ENCODE measurements at regions not wholly inside any gene's neighbourhood (a gene's known extent, or its start where the extent isn't known, plus 50 kb on each side); places are given as distances from the start of the nearest gene placed in this dataset.

- peak overlapping the region; percentile 77 for H3K27ac ChIP-seq (ENCODE audit: low read length)
- no peak for TF ChIP-seq CTCF (IDR thresholded peaks at IDR 0.05; ENCODE audit: poor library complexity, severe bottlenecking)
- TF ChIP-seq REST (IDR thresholded peaks at IDR 0.05; ENCODE audit: borderline replicate concordance), result no peak
- no peak for TF ChIP-seq RAD21 (conservative IDR thresholded peaks at IDR 0.05)
- TF ChIP-seq MXI1 (conservative IDR thresholded peaks at IDR 0.05; ENCODE audit: poor library complexity, severe bottlenecking), result no peak
- TF ChIP-seq SMC3 (conservative IDR thresholded peaks at IDR 0.05; ENCODE audit: poor library complexity), result no peak
- TF ChIP-seq TAF1 (IDR thresholded peaks at IDR 0.05; ENCODE audit: low read depth), result no peak
- no peak for TF ChIP-seq POLR2AphosphoS5 (IDR thresholded peaks at IDR 0.05)
- H3K9ac ChIP-seq (ENCODE audit: low read length), result peak overlapping the region; percentile 3
- no peaks in the 10 kb centered on the region for H3K27me3 ChIP-seq (ENCODE audit: insufficient read depth, low read depth, low read length)
- no peak overlapping the region for H2AFZ ChIP-seq (ENCODE audit: low read depth, low read length)
- no peak overlapping the region for H3K4me2 ChIP-seq (ENCODE audit: low read length)
- no peaks in the 10 kb centered on the region for H3K9me3 ChIP-seq (ENCODE audit: low read length)
- H3K9me2 ChIP-seq (ENCODE audit: insufficient read depth, low read length), result no peaks in the 10 kb centered on the region
- no peaks in the 10 kb centered on the region for H3K36me3 ChIP-seq (ENCODE audit: insufficient read depth, low read length)
- no peaks in the 10 kb centered on the region for H3F3A ChIP-seq (ENCODE audit: insufficient read depth, low read length, poor library complexity, severe bottlenecking)
- H3K4me3 ChIP-seq (ENCODE audit: low read length), result no peak overlapping the region
- no peaks in the 10 kb centered on the region for H4K20me1 ChIP-seq (ENCODE audit: insufficient read depth)
- no peaks in the 10 kb centered on the region for H3K79me2 ChIP-seq (replicated peaks; ENCODE audit: insufficient read depth, low read length)
These were observed 597.9 kb downstream of the VRK1 start for GRCh38 chr14:97395068-97395467.

- Histone ChIP-seq H4K20me1 (ENCODE audit: insufficient read depth) (no peaks in the 10 kb centered on the region), H3K4me3 (ENCODE audit: low read length) (no peak overlapping the region), H3K9me2 (ENCODE audit: insufficient read depth, low read length) (no peaks in the 10 kb centered on the region), H3K27me3 (ENCODE audit: insufficient read depth, low read depth, low read length) (no peaks in the 10 kb centered on the region), H3K27ac (ENCODE audit: low read length) (peak overlapping the region; percentile 62), H3K9me3 (ENCODE audit: low read length) (no peaks in the 10 kb centered on the region), H3K4me2 (ENCODE audit: low read length) (no peak overlapping the region), H3F3A (ENCODE audit: insufficient read depth, low read length, poor library complexity, severe bottlenecking) (no peaks in the 10 kb centered on the region), H3K9ac (ENCODE audit: low read length) (no peak overlapping the region), H3K79me2 (replicated peaks; ENCODE audit: insufficient read depth, low read length) (no peaks in the 10 kb centered on the region), H3K36me3 (ENCODE audit: insufficient read depth, low read length) (no peaks in the 10 kb centered on the region), H2AFZ (ENCODE audit: low read depth, low read length) (no peak overlapping the region)
- TF ChIP-seq REST (IDR thresholded peaks at IDR 0.05; ENCODE audit: borderline replicate concordance) (no peak), POLR2AphosphoS5 (IDR thresholded peaks at IDR 0.05) (peak; percentile 58)
These were observed 604.5 kb downstream of the VRK1 start for GRCh38 chr14:97401714-97402113.

Measured in neural cell (in vitro differentiated cells).